SK-MEL-5 (cell line): ENCODE measurements at regions not wholly inside any gene's neighbourhood (a gene's known extent, or its start where the extent isn't known, plus 50 kb on each side); places are given as distances from the start of the nearest gene placed in this dataset.

Experiments used
- DNase-seq: peaks from one replicate; pipeline ENCODE4 v3.0.0-alpha.2; 2016; ENCODE audit warnings: low read depth, low spot score
- in situ Hi-C: cut with HindIII; loops from 2 replicates; pipeline ENCODE4 v1.10.0; 2016; ENCODE audit warnings: low sequenced_read_pairs, high pct_unique_total_duplicates, low pct_unique_long_range_greater_than_20kb

DNA sequence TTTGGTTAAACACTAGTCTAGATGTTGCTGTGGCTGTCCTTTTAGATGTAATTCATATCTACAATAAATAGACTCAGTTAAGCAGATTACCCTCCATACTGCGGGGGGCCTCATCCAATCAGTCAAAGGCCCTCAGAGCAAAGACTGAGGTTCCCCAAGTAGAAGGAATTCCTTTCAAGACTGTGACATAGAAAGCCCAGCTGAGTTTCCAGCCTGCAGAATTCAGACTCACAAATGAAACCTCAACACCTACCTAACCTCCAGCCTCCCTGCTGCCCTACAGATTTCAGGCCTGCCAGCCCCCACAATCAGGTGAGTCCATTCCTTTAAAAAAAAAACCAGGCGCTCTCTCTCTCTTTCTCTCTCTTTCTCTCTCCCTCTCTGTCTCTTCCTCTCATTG is 73.6 kb upstream of the NSMCE3 start:
- in situ Hi-C loops, result no loop called here
- DNase-seq, result no peak

DNA sequence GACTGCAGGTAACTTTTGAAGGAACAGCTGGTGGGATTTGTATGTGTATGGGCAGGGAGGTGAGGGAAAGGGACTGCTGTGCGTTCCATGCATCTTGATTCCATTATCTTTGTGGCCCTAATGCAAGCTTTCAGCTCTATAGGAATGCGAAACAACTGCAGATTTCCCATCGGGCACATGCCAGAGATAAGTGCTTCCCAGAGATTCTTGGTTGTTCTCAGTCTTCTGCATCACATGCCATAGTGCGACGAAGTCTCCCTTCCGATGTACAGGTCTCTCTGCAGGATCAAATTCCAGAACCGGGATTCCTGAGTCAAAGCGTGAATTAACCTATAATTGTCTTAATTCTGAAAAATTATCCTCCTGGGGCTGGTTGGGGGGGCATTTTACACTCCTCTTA is 72.6 kb upstream of the NSMCE3 start:
- DNase-seq, result no peak
- in situ Hi-C loops, result no loop called here

DNA sequence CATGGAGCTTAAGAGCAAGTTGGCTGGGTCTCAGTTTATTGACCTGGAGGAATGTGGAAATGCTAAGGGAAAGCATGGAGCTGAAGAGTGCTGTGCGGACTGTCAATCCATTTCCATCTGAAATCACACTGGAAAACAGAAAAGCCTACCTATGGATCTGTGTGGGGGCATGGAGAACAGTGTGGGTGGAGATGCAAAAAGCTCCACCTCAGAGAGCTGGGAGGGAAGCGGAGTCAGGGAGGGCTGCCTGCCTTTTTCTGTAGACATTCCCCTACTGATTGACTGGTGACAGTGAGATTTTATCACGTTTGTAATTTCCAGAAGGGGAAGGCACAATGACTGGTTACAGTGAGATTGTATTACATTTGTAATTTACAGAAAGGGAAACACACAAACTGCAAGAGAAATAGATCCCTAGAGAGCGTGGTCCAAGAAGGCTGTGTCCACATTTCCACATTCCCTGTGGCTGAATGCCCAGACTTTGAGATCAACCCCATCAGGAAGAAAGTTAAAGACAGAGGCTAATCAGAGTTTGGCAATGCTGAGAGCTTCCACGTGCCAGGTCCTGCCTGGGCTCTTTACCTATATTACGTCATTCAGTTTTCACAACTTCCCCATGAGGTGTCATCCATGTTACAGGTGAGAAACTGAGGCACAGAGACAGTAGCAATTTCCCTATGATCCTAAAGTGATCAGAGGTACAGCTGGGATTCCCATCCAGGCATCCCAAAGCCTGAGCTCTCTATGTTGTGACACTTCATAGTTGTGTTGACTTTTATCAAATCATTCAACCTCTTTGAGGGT is 67.7 kb upstream of the NSMCE3 start:
- DNase-seq, result no peak
- in situ Hi-C loops, result no loop called here

DNA sequence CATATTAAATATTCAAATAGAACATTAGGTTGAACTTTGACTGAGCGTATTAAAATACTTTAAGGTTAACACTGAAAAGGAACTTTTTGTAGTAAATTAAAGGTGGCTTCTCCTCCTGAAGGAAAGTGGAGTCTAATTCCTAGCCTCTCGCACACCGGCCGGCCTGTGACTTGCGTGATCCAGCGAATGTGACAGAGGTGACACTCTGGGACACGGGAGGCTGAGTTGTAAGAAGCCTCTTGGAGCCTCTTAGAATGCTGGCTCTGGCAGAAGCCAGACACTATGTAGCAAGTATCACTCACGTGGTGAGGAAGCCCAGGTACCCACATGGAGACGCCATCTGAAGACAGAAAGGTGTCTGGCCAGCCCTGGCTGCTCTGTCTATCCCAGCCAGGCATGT is 64.9 kb upstream of the NSMCE3 start:
- in situ Hi-C loops, result no loop called here

DNA sequence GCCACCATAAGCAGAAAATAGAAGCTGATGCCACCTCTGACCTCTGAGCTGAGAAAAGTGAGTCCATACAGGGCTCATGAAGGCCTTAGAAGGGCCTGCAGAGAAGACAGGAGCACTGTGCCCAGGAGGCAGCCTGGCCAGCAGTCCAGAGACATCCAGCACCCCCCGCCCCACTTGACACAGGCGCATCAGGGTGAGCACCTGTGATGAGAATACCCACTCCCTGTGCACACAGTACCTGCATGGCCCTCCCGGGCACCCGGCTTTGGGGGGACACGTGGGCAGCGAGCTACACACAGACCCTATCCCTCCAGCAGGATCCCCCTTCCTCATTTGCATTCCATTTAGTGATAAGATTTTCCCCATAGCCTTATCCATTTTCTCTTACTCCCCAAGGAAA is 63.6 kb upstream of the NSMCE3 start:
- in situ Hi-C loops, result no loop called here
- DNase-seq, result no peak

More for the DNA sequence above, 64.9 kb upstream of the NSMCE3 start:
- no peak for DNase-seq

DNA sequence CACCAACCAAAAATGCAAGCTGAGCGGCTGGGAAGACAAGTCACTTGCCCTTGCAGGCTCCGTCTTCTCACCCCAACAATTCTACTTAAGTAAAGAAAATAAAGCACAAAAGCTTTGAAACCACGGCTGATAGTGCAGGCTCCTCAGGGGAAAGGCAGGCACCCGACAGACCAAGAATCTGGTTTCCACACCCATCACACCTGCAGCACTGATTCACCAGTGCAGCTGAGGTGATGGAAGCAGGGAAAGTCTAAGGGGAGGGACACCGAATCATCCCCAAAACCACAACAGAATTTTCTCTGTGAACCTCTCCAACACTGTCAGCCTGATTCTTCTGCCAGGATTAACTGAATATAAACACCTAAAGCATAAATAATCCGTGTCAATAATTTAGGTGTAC is 62.0 kb upstream of the NSMCE3 start:
- in situ Hi-C loops, result no loop called here
- DNase-seq, result no peak

DNA sequence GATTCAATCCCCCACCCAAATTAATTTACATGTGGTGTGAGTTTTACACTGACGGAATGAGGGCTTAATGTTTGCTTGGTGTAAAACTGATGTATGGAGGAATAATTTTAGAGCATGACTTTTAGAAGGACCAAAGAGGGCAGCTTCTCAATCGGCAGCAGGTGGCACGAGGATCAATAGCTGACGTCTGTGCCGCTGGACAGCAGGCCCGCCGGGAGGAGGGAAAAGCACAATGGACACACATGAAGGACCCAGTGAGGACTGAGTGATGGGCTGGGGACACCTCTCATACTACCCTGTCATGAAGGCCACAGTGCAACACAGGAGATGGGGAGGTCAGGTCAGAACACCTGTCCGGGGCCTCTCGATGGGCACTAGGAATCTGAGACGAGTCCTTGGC is 61.4 kb upstream of the NSMCE3 start:
- DNase-seq, result no peak
- in situ Hi-C loops, result no loop called here

DNA sequence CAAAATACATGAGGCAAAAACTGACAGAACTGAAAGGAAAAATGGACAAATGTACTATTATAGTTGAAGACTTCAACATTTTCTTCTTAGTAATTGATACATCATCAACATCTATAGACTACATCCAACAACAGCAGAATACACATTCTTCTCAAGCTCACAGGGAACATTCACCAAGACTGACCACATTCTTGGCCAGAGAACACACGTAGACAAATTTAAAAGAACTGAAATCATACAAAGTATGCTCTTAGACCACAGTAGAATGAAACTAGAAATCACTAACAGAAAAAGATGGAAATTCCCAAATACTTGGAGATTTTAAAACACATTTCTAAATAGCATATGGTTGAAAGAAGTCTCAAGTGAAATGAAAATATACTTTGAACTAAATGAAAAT is 55.1 kb upstream of the NSMCE3 start:
- in situ Hi-C loops, result no loop called here
- DNase-seq, result no peak

DNA sequence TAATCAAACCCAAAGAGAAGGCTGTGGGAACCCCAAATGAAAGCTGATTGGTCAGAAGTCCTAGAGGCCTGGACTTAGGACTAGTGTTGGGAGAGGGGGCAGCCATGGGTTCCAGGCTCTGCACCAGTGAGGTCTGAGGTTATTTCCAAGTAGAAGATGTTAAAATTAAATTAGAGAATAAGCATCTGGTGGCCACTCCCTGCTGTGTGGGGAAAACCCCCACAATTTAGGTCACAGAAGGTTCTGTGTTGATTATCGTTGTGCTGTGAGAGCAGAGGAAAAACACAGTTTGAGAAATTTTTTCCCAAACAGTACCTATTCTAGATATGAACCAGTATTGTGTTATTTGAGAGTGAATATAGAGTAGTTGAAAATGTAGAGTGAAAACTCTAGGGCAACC is 53.9 kb upstream of the NSMCE3 start:
- no peak for DNase-seq
- in situ Hi-C loops, result no loop called here

DNA sequence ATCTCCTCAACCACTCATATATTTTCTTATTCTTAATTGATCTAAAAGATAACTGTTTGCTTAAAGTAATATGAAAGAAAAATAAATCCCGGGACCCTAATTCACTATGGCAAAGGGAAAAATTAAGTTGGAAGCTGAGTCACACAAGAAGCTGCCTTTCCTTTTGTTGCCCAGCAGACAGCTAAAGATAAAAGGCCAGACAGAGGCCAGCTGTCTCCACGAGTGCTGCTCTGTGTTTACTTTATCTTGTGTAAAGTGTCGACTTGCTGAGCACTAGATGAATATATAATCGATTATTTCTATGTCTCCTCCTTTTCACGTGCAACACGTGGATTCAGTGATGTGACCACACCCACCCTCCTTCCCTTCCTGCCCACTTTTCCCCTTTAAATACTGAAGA is 52.8 kb upstream of the NSMCE3 start:
- no peak for DNase-seq
- in situ Hi-C loops, result no loop called here

DNA sequence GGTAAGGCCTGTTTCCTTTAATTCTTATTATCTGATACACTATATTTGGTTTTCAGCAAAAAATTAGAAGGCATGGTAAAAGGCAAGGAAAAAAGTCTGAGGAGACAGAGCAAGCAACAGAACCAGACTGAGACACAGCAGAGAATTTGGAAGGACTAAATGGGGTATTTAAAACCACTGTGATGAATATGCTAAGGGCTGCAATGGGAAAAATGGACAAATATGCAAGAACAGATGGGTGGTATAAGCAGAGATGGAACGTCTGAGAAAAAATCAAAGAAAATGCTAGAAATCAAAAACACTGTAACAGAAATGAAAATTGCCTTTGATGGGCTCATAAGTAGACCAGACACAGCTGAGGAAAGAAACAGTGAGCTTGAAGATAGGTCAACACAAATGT is 50.8 kb upstream of the NSMCE3 start:
- DNase-seq, result no peak
- in situ Hi-C loops, result no loop called here

DNA sequence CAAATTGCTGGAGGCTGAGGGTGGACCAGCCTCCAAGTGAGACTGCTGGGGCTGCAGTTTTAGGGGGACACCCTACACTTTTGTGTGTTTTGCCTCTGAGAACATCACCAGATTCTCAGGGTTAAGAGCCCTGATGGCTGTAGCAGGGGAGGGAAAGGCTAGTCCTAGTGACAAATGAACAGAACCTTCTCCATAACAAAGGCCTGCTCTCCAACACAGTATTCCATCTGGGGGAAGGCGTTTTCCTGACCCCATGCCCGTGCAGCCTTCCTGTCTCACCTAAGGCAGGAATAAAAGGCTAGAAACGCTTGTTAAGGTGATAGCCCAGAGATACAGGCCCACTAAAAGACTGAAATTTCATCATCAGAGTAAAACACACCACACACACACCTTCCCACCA is 50.2 kb upstream of the NSMCE3 start:
- in situ Hi-C loops, result no loop called here
- no peak for DNase-seq
